BJ (cell line): ENCODE measurements at regions not wholly inside any gene's neighbourhood (a gene's known extent, or its start where the extent isn't known, plus 50 kb on each side); places are given as distances from the start of the nearest gene placed in this dataset.

ENCODE experiments used
- CTCF ChIA-PET: fragments of 350-600 bp; formaldehyde crosslinking; extraction: SDS; loops from one replicate; lab custom pipeline; 2021; ENCODE audit warnings: antibody characterized with exemption, inconsistent platforms; lab: Yijun Ruan, JAX
- POLR2A ChIA-PET: fragments of 300-600 bp; sonication (Branson Sonifier 250); formaldehyde crosslinking; extraction: SDS; loops from one replicate; lab custom pipeline; 2021; ENCODE audit warnings: antibody characterized with exemption; lab: Charles Lee
- DNase-seq: peaks from one replicate; pipeline ENCODE4 v3.0.0-alpha.2; 2011; ENCODE audit warnings: low read depth
- H3K27me3 ChIP-seq: 2 replicates; pipeline ENCODE4 v1.6.0; 2011; ENCODE audit warnings: low read length; ENCODE audit not compliant: control insufficient read depth, insufficient read depth
- H3K36me3 ChIP-seq: 2 replicates; pipeline ENCODE4 v1.5.1; 2011; ENCODE audit warnings: low read length; ENCODE audit not compliant: control insufficient read depth, insufficient read depth
- H3K4me3 ChIP-seq: 2 replicates; pipeline ENCODE4 v1.5.1; 2011; ENCODE audit warnings: low read depth, mild to moderate bottlenecking, control low read depth, low read length
- TF ChIP-seq, protein P1 (sequence below): IDR thresholded peaks from 2 replicates; pipeline ENCODE4 v1.5.1; 2011; ENCODE audit warnings: low read depth, mild to moderate bottlenecking, control low read depth, inconsistent platforms, low read length, moderate library complexity; ENCODE audit not compliant: insufficient read depth

DNA sequence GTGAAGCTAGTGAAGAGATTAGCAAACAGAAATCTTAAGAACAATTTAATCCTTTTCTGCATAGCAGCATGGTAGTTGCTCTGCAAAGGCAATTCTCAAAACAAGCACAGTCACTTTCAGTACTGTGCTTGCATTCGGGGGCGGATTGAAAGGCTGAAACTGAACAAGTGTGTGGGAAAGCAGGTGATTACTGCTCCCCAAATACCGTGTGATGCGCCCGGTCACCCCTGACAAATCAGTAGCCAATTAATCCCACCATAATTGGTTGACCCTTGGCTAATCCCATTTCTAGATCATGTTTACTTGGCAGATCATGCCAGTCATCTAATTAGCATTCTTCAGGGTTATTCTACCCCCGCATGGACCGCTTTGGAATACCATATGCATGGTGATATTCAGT is 76.5 kb upstream of the ADRB1 start:
- no peaks in the 10 kb centered on the region for H3K36me3 ChIP-seq

DNA sequence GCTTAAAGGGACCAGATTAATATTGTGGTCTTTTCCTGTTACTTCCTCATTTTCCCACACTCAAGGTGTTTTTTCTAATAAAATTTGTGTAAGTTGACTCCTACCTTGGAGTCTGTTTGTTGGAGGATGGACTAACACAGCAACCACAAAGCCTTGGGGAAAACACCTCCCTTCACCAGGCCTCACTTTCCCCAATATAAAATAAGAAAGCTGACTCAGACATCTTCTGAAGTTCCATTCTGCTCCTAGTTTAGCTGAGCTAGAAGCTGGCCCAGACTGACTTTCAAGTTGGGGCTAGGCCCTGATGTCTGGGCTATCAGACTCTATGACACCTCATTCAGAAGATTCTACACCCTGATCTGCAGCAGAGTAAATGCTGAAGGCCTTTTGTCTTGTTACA is 73.0 kb upstream of the ADRB1 start:
- H3K36me3 ChIP-seq, result no peaks in the 10 kb centered on the region
- ChIA-PET CTCF (no interaction called here), POLR2A (no interaction called here)
- no peak for DNase-seq
- no peaks in the 10 kb centered on the region; the same call in 1 of the 2 replicates for H3K27me3 ChIP-seq
- H3K4me3 ChIP-seq, result no peak overlapping the region
- TF ChIP-seq, protein P1, sequence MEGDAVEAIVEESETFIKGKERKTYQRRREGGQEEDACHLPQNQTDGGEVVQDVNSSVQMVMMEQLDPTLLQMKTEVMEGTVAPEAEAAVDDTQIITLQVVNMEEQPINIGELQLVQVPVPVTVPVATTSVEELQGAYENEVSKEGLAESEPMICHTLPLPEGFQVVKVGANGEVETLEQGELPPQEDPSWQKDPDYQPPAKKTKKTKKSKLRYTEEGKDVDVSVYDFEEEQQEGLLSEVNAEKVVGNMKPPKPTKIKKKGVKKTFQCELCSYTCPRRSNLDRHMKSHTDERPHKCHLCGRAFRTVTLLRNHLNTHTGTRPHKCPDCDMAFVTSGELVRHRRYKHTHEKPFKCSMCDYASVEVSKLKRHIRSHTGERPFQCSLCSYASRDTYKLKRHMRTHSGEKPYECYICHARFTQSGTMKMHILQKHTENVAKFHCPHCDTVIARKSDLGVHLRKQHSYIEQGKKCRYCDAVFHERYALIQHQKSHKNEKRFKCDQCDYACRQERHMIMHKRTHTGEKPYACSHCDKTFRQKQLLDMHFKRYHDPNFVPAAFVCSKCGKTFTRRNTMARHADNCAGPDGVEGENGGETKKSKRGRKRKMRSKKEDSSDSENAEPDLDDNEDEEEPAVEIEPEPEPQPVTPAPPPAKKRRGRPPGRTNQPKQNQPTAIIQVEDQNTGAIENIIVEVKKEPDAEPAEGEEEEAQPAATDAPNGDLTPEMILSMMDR, result no peak

More for the DNA sequence above, 76.5 kb upstream of the ADRB1 start:
- Histone ChIP-seq H3K27me3 (no peaks in the 10 kb centered on the region), H3K4me3 (no peak overlapping the region)
- no peak for DNase-seq
- ChIA-PET POLR2A (no interaction called here), CTCF (interaction anchor here (1.1 to 1.3 kb wide), 2 partner anchors 13 to 28 kb away, joined by 3 read pairs; no protein-coding TSS in a partner anchor)
- TF ChIP-seq, protein P1, result no peak

DNA sequence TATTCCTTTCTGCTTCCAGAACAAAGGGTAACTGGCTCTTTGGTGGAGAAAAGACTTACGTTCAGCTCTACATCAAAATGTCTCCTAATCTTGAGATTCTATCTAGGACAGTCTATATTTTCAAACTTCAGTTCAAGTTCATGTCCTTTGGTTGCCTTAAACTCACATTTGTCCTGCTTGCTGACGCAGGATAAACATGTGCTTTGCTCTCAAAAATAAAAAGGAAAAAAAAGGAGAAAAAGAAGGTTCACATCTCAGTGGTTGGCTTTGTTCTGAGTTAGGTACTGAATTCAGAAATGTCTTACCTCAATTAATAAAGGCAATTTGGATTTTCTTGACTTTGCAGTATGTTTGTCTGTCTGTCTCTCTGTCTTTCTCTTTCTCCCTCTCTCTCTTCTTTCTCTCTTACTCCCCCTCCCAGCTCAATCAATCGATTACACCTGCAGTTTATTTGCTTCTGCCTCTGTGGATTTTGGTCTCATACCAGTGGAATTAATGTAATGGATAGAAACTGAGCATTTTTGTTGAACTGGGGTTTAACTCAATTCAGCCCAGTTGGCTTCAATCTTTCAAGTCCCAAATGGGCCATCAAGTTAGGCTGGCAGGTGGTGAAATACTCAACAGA is 72.2 kb upstream of the ADRB1 start:
- Histone ChIP-seq H3K27me3 (no peaks in the 10 kb centered on the region; the same call in 1 of the 2 replicates), H3K4me3 (no peak overlapping the region), H3K36me3 (no peaks in the 10 kb centered on the region)
- CTCF ChIA-PET, result no interaction called here
- TF ChIP-seq, protein P1, result no peak
- no peak for DNase-seq
- POLR2A ChIA-PET, result no interaction called here

DNA sequence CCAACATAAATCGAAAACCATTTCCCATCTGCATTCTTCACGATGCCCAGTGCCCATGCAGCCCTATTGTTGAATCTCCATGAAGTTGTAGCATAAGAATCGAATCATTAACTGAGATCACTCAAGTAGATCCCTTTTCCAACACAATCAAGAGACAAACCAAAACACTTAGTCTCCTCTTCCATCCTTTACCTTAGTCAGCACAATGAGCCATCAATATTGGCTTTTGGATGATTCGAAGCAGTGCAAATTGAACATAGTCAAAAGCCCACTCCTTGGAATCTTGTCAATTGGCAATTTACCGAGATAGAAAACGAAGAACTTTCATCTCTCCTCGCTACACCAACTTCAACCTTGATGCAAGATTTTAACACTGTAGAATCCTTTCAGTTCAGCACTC is 66.5 kb upstream of the ADRB1 start:
- POLR2A ChIA-PET, result no interaction called here
- H3K27me3 ChIP-seq, result no peaks in the 10 kb centered on the region; the same call in 1 of the 2 replicates
- CTCF ChIA-PET, result no interaction called here
- H3K4me3 ChIP-seq, result no peak overlapping the region
- TF ChIP-seq, protein P1, result no peak
- no peaks in the 10 kb centered on the region for H3K36me3 ChIP-seq
- no peak for DNase-seq

DNA sequence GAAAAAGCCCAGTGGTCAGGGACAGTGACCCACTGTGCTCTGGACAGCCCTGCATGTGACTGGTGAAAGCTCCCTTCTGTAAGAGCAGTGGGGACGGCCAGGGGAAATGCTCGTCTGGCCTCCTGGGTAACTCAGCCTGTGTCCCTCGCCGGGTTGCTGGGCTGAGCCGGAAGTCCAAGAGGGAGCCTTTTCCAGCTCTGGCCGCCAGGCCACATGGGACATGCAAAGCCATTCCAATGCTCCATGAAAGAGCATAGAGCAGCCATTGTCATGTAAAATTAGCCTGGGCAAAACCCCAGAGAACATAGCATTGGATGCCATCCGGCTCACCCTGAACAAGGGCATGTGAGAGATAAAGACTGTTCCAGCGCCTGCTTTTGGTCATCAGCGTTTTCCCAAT is 64.9 kb upstream of the ADRB1 start:
- DNase-seq, result no peak
- Histone ChIP-seq H3K36me3 (no peaks in the 10 kb centered on the region), H3K27me3 (no peaks in the 10 kb centered on the region), H3K4me3 (no peak overlapping the region)
- ChIA-PET POLR2A (no interaction called here), CTCF (no interaction called here)
- TF ChIP-seq, protein P1, result no peak
